ENCODE measurements at regions not wholly inside any gene's neighbourhood (a gene's known extent, or its start where the extent isn't known, plus 50 kb on each side); places are given as distances from the start of the nearest gene placed in this dataset.

DNA sequence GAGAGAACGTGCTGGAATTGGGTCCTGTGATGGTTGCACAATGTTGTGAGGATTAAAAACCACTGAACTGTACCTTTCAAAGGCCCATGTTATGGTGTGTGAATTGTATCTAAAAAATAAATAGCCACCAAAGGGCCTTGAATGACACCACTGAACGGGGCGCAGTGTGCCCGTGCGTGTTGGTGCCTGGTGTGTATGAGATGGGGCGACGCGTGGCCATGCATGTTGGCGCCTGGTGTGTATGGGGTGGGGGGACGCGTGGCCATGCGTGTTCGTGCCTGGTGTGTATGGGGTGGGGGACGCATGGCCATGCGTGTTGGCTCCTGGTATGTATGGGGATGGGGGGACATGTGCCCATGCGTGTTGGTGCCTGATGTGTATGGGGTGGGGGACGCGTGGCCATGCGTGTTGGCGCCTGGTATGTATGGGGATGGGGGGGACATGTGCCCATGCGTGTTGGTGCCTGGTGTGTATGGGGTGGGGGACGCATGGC lies 66.6 kb upstream of the HELT start:
- Histone ChIP-seq H3K4me2 (no peak overlapping the region), H3K79me2 (ENCODE audit: insufficient read depth) (no peaks in the 10 kb centered on the region), H3K27ac (ENCODE audit: low read depth in 2 of 2, low read length in 1 of 2) (no peak overlapping the region), H3K27me3 (ENCODE audit: insufficient read depth) (no peaks in the 10 kb centered on the region), H3K9ac (no peak overlapping the region), H3K9me2 (no peaks in the 10 kb centered on the region), H4K20me1 (ENCODE audit: insufficient read depth) (no peaks in the 10 kb centered on the region), H3K4me3 (ENCODE audit: low read depth in 2 of 2, low read length in 1 of 2) (no peak overlapping the region), H3F3A (replicated peaks; ENCODE audit: insufficient read depth) (no peaks in the 10 kb centered on the region), H3K36me3 (replicated peaks in 1 of 2; ENCODE audit: control insufficient read depth in 1 of 2, insufficient read depth in 2 of 2, low read length in 1 of 2) (no peaks in the 10 kb centered on the region), H2AFZ (ENCODE audit: low read depth) (no peak overlapping the region), H3K9me3 (no peaks in the 10 kb centered on the region), H3K4me1 (ENCODE audit: control insufficient read depth in 1 of 2, insufficient read depth in 2 of 2, low read depth in 1 of 2, low read length in 1 of 2) (no peaks in the 10 kb centered on the region; a peak in 1 of 4 replicates)
- CTCF ChIA-PET = no interaction called here
- TF ChIP-seq, protein P1, sequence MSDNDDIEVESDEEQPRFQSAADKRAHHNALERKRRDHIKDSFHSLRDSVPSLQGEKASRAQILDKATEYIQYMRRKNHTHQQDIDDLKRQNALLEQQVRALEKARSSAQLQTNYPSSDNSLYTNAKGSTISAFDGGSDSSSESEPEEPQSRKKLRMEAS (IDR thresholded peaks at IDR 0.05; ENCODE audit: low read depth) = no peak
- TF ChIP-seq, protein P2, sequence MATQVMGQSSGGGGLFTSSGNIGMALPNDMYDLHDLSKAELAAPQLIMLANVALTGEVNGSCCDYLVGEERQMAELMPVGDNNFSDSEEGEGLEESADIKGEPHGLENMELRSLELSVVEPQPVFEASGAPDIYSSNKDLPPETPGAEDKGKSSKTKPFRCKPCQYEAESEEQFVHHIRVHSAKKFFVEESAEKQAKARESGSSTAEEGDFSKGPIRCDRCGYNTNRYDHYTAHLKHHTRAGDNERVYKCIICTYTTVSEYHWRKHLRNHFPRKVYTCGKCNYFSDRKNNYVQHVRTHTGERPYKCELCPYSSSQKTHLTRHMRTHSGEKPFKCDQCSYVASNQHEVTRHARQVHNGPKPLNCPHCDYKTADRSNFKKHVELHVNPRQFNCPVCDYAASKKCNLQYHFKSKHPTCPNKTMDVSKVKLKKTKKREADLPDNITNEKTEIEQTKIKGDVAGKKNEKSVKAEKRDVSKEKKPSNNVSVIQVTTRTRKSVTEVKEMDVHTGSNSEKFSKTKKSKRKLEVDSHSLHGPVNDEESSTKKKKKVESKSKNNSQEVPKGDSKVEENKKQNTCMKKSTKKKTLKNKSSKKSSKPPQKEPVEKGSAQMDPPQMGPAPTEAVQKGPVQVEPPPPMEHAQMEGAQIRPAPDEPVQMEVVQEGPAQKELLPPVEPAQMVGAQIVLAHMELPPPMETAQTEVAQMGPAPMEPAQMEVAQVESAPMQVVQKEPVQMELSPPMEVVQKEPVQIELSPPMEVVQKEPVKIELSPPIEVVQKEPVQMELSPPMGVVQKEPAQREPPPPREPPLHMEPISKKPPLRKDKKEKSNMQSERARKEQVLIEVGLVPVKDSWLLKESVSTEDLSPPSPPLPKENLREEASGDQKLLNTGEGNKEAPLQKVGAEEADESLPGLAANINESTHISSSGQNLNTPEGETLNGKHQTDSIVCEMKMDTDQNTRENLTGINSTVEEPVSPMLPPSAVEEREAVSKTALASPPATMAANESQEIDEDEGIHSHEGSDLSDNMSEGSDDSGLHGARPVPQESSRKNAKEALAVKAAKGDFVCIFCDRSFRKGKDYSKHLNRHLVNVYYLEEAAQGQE (IDR thresholded peaks at IDR 0.05; ENCODE audit: low read depth, low read length) = no peak
- TF ChIP-seq SIN3A (IDR thresholded peaks at IDR 0.05; ENCODE audit: borderline replicate concordance, low read depth, low read length) (no peak), EP300 (IDR thresholded peaks at IDR 0.05; ENCODE audit: borderline replicate concordance in 1 of 2, low read depth in 1 of 2, low read length in 1 of 2) (no peak), POLR2AphosphoS5 (IDR thresholded peaks at IDR 0.05; ENCODE audit: low read depth, low read length) (no peak)
- POLR2A ChIA-PET = no interaction called here
- no peak for DNase-seq
- 76% methylated on average over 18 of the region's 22 CpGs for WGBS (ENCODE audit: low lambda C conversion rate)

DNA sequence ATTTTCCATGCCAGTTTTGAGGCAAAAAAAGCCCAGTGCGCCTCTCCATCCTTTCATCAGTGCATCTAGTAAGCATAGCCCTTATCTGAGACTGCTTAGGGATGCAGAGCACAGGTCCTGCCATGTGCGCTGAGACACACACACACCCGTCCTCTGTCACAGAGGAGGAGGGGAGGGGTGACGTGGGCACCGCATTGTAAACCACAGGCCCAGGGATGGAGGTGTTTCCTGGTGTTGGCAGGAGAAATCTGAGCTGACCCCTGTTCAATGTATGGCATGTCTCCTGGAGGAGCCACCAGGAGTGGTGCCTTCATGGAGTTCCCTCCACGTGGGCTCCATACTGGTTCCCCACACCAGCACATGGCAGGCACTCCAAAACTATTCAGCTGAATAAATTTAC lies 65.8 kb upstream of the HELT start:
- POLR2A ChIA-PET = no interaction called here
- H4K20me1 ChIP-seq (ENCODE audit: insufficient read depth) = no peaks in the 10 kb centered on the region
- no peak overlapping the region for H3K9ac ChIP-seq
- no peak for DNase-seq
- H3K4me2 ChIP-seq = no peak overlapping the region
- 45% methylated on average over 6 of the region's 6 CpGs for WGBS (ENCODE audit: low lambda C conversion rate)
- no peak overlapping the region for H2AFZ ChIP-seq (ENCODE audit: low read depth)
- CTCF ChIA-PET = no interaction called here
- H3K36me3 ChIP-seq (replicated peaks in 1 of 2; ENCODE audit: control insufficient read depth in 1 of 2, insufficient read depth in 2 of 2, low read length in 1 of 2) = no peaks in the 10 kb centered on the region
- H3K4me1 ChIP-seq (ENCODE audit: control insufficient read depth in 1 of 2, insufficient read depth in 2 of 2, low read depth in 1 of 2, low read length in 1 of 2) = no peaks in the 10 kb centered on the region; a peak in 1 of 4 replicates
- no peak overlapping the region for H3K4me3 ChIP-seq (ENCODE audit: low read depth in 2 of 2, low read length in 1 of 2)
- H3K27me3 ChIP-seq (ENCODE audit: insufficient read depth) = no peaks in the 10 kb centered on the region
- H3K9me2 ChIP-seq = no peaks in the 10 kb centered on the region
- H3K27ac ChIP-seq (ENCODE audit: low read depth in 2 of 2, low read length in 1 of 2) = no peak overlapping the region
- H3K79me2 ChIP-seq (ENCODE audit: insufficient read depth) = no peaks in the 10 kb centered on the region
- no peaks in the 10 kb centered on the region for H3F3A ChIP-seq (replicated peaks; ENCODE audit: insufficient read depth)
- no peaks in the 10 kb centered on the region for H3K9me3 ChIP-seq
- TF ChIP-seq, protein P3, sequence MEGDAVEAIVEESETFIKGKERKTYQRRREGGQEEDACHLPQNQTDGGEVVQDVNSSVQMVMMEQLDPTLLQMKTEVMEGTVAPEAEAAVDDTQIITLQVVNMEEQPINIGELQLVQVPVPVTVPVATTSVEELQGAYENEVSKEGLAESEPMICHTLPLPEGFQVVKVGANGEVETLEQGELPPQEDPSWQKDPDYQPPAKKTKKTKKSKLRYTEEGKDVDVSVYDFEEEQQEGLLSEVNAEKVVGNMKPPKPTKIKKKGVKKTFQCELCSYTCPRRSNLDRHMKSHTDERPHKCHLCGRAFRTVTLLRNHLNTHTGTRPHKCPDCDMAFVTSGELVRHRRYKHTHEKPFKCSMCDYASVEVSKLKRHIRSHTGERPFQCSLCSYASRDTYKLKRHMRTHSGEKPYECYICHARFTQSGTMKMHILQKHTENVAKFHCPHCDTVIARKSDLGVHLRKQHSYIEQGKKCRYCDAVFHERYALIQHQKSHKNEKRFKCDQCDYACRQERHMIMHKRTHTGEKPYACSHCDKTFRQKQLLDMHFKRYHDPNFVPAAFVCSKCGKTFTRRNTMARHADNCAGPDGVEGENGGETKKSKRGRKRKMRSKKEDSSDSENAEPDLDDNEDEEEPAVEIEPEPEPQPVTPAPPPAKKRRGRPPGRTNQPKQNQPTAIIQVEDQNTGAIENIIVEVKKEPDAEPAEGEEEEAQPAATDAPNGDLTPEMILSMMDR (IDR thresholded peaks at IDR 0.05) = no peak
- TF ChIP-seq MEF2A (IDR thresholded peaks at IDR 0.05; ENCODE audit: borderline replicate concordance, low read depth) (no peak), CHD2 (IDR thresholded peaks at IDR 0.05; ENCODE audit: low read length, partially characterized antibody) (no peak), ELF1 (IDR thresholded peaks at IDR 0.05) (no peak), RAD21 (IDR thresholded peaks at IDR 0.05; ENCODE audit: low read length) (no peak), GATA2 (CRISPR knock-in tag; IDR thresholded peaks at IDR 0.05) (no peak), EP300 (IDR thresholded peaks at IDR 0.05; ENCODE audit: borderline replicate concordance in 1 of 2, low read depth in 1 of 2, low read length in 1 of 2) (no peak), MXI1 (IDR thresholded peaks at IDR 0.05; ENCODE audit: low read depth, low read length) (no peak), TAF1 (IDR thresholded peaks at IDR 0.05; ENCODE audit: borderline replicate concordance, low read depth, low read length) (no peak), NFIC (IDR thresholded peaks at IDR 0.05; ENCODE audit: borderline replicate concordance) (no peak), GABPA (IDR thresholded peaks at IDR 0.05; ENCODE audit: low read depth) (no peak), TCF12 (IDR thresholded peaks at IDR 0.05) (no peak), RCOR1 (IDR thresholded peaks at IDR 0.05; ENCODE audit: low read length) (no peak)
- TF ChIP-seq, protein P4, sequence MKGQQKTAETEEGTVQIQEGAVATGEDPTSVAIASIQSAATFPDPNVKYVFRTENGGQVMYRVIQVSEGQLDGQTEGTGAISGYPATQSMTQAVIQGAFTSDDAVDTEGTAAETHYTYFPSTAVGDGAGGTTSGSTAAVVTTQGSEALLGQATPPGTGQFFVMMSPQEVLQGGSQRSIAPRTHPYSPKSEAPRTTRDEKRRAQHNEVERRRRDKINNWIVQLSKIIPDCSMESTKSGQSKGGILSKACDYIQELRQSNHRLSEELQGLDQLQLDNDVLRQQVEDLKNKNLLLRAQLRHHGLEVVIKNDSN (IDR thresholded peaks at IDR 0.05; ENCODE audit: borderline replicate concordance, low read depth) = no peak
- TF ChIP-seq, protein P1 (IDR thresholded peaks at IDR 0.05; ENCODE audit: low read depth) = no peak
- TF ChIP-seq, protein P2 (IDR thresholded peaks at IDR 0.05; ENCODE audit: low read depth, low read length) = no peak

Data from SK-N-SH (cell line).